WERI-Rb-1 (cell line): ENCODE measurements at regions not wholly inside any gene's neighbourhood (a gene's known extent, or its start where the extent isn't known, plus 50 kb on each side); places are given as distances from the start of the nearest gene placed in this dataset.

Source experiments
- DNase-seq: peaks from one replicate; pipeline ENCODE4 v3.0.0-alpha.2; 2020
- H3K27ac ChIP-seq: fragments of 250-450 bp; sonication (Bioruptor Pico); 2 replicates; pipeline ENCODE4 v1.5.1; 2020; ENCODE audit warnings: mild to moderate bottlenecking, moderate library complexity
- H3K27me3 ChIP-seq: fragments of 250-450 bp; sonication (Bioruptor Pico); 2 replicates; pipeline ENCODE4 v1.5.1; 2021; ENCODE audit warnings: mild to moderate bottlenecking, low read depth, moderate library complexity; ENCODE audit not compliant: insufficient read depth, severe bottlenecking
- H3K36me3 ChIP-seq: fragments of 250-450 bp; sonication (Bioruptor Pico); 2 replicates; pipeline ENCODE4 v1.5.1; 2020; ENCODE audit warnings: mild to moderate bottlenecking, moderate library complexity
- H3K4me3 ChIP-seq: 2 replicates; pipeline ENCODE4 v1.5.1; 2011; ENCODE audit warnings: low read depth, mild to moderate bottlenecking, control low read depth, low read length
- H3K9me3 ChIP-seq: fragments of 250-450 bp; sonication (Bioruptor Pico); 2 replicates; pipeline ENCODE4 v1.5.1; 2021; ENCODE audit warnings: mild to moderate bottlenecking, moderate library complexity; ENCODE audit not compliant: severe bottlenecking
- TF ChIP-seq, protein P1 (sequence below): IDR thresholded peaks from 2 replicates; pipeline ENCODE4 v1.5.1; 2011; ENCODE audit warnings: low read depth, mild to moderate bottlenecking, control low read depth, inconsistent platforms, low read length

DNA sequence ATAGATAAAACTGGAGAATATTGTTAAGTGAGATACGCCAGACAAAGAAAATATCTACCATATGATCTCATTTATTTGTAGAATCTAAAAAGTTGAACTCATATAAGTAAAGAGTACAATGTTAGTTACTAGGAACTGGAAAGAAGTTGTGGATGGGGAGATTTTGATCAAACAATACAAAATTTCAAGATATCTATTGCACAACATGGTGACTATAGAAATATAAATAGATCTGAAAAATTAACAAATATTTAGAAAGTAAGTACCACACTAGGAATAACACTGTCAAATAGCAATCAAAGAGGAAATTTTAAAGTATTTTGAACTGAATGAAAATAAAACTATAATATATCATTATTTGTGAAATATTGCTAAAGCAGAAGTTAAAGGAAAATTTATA is 437.2 kb downstream of the AASDHPPT start:
- no peak for DNase-seq
- TF ChIP-seq, protein P1, sequence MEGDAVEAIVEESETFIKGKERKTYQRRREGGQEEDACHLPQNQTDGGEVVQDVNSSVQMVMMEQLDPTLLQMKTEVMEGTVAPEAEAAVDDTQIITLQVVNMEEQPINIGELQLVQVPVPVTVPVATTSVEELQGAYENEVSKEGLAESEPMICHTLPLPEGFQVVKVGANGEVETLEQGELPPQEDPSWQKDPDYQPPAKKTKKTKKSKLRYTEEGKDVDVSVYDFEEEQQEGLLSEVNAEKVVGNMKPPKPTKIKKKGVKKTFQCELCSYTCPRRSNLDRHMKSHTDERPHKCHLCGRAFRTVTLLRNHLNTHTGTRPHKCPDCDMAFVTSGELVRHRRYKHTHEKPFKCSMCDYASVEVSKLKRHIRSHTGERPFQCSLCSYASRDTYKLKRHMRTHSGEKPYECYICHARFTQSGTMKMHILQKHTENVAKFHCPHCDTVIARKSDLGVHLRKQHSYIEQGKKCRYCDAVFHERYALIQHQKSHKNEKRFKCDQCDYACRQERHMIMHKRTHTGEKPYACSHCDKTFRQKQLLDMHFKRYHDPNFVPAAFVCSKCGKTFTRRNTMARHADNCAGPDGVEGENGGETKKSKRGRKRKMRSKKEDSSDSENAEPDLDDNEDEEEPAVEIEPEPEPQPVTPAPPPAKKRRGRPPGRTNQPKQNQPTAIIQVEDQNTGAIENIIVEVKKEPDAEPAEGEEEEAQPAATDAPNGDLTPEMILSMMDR: no peak
- Histone ChIP-seq H3K36me3 (no peaks in the 10 kb centered on the region), H3K9me3 (no peaks in the 10 kb centered on the region), H3K4me3 (no peak overlapping the region), H3K27me3 (no peaks in the 10 kb centered on the region), H3K27ac (no peak overlapping the region)

DNA sequence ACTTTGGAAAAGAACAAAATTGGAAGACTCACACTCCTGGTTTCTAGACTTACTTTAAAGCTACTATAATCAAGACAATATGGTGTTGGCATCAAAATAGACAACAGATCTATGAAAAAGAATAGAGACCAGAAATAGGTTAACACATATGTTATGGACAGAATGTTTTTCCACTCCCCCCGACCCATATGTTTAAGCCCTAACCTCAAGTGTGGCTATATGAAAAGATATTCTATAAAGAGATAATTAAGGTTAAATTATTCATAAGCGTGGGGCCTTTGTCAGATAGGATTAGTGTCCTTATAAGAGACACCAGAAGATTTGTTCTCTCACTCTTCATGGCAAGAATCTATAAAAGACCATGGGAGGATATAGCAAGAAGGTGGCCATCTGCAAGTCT is 440.0 kb downstream of the AASDHPPT start:
- DNase-seq: no peak
- Histone ChIP-seq H3K4me3 (no peak overlapping the region), H3K36me3 (no peaks in the 10 kb centered on the region)

DNA sequence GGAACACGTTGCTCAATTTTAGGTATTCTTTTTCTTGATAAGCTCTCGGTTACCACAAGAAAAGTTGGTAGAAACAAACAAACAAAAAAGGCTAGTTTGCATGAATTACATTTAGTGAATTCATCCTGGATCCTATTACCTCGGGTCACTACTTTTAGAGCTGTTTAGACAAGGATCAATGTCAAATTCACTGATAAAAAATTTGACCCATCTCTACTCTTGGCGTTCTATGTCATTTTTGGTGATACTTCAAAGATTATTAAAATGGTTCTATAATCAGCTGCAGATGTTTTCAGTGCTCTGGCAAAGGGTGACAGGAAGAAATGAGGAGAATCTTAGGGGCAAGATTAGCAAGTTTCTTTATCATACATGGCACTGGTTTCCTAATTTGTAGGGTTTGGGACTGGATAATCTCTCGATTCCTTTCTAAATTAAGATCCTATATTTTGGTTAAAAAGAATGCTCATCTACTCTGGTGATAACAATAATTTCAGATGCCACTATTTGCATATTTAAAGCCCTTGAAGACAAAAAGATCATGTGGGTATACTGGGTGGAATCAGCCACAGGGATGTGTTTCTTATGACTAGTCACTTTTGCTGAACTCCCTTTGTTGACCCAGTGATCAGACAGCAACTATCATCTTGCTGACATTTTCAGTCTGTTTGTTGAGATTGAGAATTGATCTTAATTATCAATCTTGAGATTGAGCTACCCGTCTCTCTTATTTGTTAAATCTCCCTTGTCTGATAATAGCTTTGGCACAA is 442.9 kb downstream of the AASDHPPT start:
- no peaks in the 10 kb centered on the region for H3K27me3 ChIP-seq
- H3K9me3 ChIP-seq: no peaks in the 10 kb centered on the region
- H3K27ac ChIP-seq: no peak overlapping the region
- DNase-seq: no peak
- no peaks in the 10 kb centered on the region for H3K36me3 ChIP-seq
- TF ChIP-seq, protein P1: no peak
- no peak overlapping the region for H3K4me3 ChIP-seq

More for the DNA sequence above, 440.0 kb downstream of the AASDHPPT start:
- no peaks in the 10 kb centered on the region for H3K27me3 ChIP-seq
- H3K27ac ChIP-seq: no peak overlapping the region
- TF ChIP-seq, protein P1: no peak
- no peaks in the 10 kb centered on the region for H3K9me3 ChIP-seq

DNA sequence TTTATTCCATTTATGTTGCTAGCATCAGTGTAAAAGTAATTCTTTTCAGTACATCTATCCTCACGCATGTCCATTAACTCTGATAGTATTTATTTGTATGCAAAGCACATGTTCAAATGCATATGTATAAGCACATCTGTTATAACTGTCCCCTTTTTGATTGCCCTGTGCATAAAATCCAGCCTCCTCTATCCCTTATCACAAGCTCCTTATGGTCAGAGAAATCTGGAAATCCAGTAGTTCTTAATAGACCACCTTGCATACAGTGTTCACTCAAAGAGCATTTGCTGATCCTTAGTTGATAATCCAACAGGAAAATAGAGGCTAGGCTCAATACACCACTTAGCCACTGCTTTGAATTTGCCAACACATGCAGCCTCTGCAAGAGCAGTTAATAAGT is 443.5 kb downstream of the AASDHPPT start:
- no peak overlapping the region for H3K4me3 ChIP-seq
- DNase-seq: no peak
- H3K27ac ChIP-seq: no peak overlapping the region
- TF ChIP-seq, protein P1: no peak
- no peaks in the 10 kb centered on the region for H3K9me3 ChIP-seq
- no peaks in the 10 kb centered on the region for H3K36me3 ChIP-seq
- no peaks in the 10 kb centered on the region for H3K27me3 ChIP-seq

DNA sequence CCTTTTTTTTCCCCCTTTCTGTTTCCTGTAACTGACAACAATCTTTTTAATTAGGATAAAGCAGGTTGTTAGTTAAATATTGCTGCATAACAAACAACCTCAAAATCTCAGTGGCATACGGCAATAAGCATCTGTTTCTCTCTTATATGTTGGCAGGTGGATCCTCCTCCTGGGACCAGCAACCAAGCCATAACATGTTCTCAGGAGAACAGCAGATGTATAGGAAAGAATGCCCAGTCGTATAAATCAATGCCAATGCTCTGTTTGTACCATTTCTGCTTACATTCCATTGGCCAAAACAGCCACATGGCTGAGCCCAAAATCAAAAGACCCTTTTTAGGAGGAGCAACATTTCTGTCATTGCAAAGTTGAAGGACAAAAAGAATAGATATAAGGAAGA is 445.7 kb downstream of the AASDHPPT start:
- Histone ChIP-seq H3K9me3 (peaks cover 1% of the 10 kb centered on the region), H3K36me3 (no peaks in the 10 kb centered on the region), H3K27ac (no peak overlapping the region), H3K27me3 (no peaks in the 10 kb centered on the region), H3K4me3 (no peak overlapping the region)
- TF ChIP-seq, protein P1: no peak
- DNase-seq: no peak

DNA sequence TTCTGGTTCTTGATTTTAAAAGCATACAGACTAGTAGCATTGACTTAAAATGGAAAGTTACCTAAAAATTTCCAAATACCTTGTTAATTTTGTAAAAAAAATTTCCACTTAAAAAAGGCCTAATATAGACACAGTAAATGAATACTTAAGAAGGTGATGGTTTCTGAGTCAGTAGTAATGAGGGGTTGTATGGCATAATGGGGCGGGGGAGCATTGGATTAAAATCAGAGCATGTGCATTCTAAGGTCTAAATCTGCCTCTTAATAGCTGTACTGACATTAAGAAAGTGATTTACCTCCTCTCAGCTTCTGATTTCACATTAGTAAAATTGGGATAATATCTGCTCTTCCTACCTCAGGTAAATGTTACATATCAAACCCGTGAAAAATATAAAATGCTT is 446.5 kb downstream of the AASDHPPT start:
- DNase-seq: no peak
- Histone ChIP-seq H3K27ac (no peak overlapping the region), H3K9me3 (peaks cover 6% of the 10 kb centered on the region), H3K27me3 (no peaks in the 10 kb centered on the region), H3K36me3 (no peaks in the 10 kb centered on the region), H3K4me3 (no peak overlapping the region)
- TF ChIP-seq, protein P1: no peak
